ENCODE measurements at regions not wholly inside any gene's neighbourhood (a gene's known extent, or its start where the extent isn't known, plus 50 kb on each side); places are given as distances from the start of the nearest gene placed in this dataset.

DNA sequence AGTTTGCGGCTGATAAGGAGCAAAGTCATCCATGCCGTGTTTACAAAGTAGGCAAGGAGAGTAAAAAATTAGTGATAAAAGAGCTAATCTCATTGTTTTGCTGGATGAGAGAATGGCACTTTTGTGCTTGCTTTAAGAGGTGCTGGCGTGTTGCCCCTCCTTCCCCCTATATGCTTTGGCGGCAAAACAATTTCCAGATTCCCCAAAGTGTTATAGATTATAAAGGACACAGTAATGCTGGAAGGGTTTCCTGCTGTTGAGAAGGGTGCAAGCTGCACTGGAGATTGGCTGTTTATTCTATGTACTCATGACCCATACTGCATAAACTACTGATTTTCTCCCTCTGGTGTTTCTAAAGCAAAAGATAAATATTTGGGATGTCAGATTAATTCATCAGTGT is 338.9 kb upstream of the MAP3K7 start:
- Histone ChIP-seq H3K4me1 (ENCODE audit: control insufficient read depth, extremely low read depth, insufficient read depth, low read length) (no peaks in the 10 kb centered on the region), H4K20me1 (ENCODE audit: control insufficient read depth, extremely low read depth, insufficient read depth, low read length) (no peaks in the 10 kb centered on the region), H3K4me2 (ENCODE audit: control insufficient read depth, extremely low read depth, insufficient read depth, low read depth, low read length) (no peak overlapping the region), H3K27me3 (ENCODE audit: control insufficient read depth, extremely low read depth, insufficient read depth, low read length) (no peaks in the 10 kb centered on the region), H3K79me2 (ENCODE audit: control insufficient read depth, insufficient read depth, low read length) (no peaks in the 10 kb centered on the region), H3K27ac (ENCODE audit: control insufficient read depth, insufficient read depth, low read length) (no peak overlapping the region), H3K9me3 (ENCODE audit: control insufficient read depth, low read depth, low read length) (no peaks in the 10 kb centered on the region), H3K36me3 (ENCODE audit: control insufficient read depth in 2 of 2, extremely low read depth in 1 of 2, insufficient read depth in 2 of 2, low read length in 2 of 2) (no peaks in the 10 kb centered on the region), H3K4me3 (ENCODE audit: control insufficient read depth in 2 of 3, extremely low read depth in 1 of 3, insufficient read depth in 2 of 3, low read depth in 1 of 3, low read length in 3 of 3) (no peak overlapping the region), H3K9me1 (ENCODE audit: control insufficient read depth, extremely low read depth, insufficient read depth, low read length) (no peaks in the 10 kb centered on the region), H3K9ac (ENCODE audit: control insufficient read depth, extremely low read depth, insufficient read depth, low read length) (no peak overlapping the region), H2AFZ (ENCODE audit: control insufficient read depth, low read length) (no peak overlapping the region)
- DNase-seq (ENCODE audit: low read depth, low spot score) (no peak), FAIRE-seq (no peak)
- TF ChIP-seq EZH2 (IDR thresholded peaks at IDR 0.05; ENCODE audit: low read length), result no peak
- TF ChIP-seq, protein P1, sequence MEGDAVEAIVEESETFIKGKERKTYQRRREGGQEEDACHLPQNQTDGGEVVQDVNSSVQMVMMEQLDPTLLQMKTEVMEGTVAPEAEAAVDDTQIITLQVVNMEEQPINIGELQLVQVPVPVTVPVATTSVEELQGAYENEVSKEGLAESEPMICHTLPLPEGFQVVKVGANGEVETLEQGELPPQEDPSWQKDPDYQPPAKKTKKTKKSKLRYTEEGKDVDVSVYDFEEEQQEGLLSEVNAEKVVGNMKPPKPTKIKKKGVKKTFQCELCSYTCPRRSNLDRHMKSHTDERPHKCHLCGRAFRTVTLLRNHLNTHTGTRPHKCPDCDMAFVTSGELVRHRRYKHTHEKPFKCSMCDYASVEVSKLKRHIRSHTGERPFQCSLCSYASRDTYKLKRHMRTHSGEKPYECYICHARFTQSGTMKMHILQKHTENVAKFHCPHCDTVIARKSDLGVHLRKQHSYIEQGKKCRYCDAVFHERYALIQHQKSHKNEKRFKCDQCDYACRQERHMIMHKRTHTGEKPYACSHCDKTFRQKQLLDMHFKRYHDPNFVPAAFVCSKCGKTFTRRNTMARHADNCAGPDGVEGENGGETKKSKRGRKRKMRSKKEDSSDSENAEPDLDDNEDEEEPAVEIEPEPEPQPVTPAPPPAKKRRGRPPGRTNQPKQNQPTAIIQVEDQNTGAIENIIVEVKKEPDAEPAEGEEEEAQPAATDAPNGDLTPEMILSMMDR (optimal IDR thresholded peaks at IDR 0.05 in 1 of 3, IDR thresholded peaks at IDR 0.05 in 1 of 3, conservative IDR thresholded peaks at IDR 0.05 in 1 of 3; ENCODE audit: extremely low read depth in 1 of 3, insufficient read depth in 2 of 3, low read length in 3 of 3), result no peak
- dilution Hi-C loops (cut with MboI; ENCODE audit: extremely low pct_ligation_motif_present, low sequenced_read_pairs), result no loop called here

DNA sequence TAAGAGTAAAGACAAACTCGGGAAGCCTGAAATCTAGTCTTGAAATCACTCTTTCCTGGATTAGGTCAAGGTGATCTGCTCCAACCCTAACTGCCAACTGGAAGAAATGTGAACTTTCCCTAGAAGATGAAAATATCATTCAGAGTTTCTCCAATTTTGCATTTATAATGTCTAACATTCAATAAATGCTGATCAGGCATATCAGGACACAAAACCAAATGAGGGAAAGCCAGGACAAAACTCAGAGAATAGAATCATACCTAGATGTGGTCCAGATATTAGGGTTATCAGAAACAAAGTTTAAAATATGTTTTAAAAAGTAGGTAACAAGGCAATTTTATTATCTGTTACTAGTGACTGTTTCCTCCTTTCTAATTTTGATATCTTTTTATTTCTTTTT is 335.5 kb upstream of the MAP3K7 start:
- Histone ChIP-seq H3K27me3 (ENCODE audit: control insufficient read depth, extremely low read depth, insufficient read depth, low read length) (no peaks in the 10 kb centered on the region), H3K9me3 (ENCODE audit: control insufficient read depth, low read depth, low read length) (no peaks in the 10 kb centered on the region), H3K4me1 (ENCODE audit: control insufficient read depth, extremely low read depth, insufficient read depth, low read length) (no peaks in the 10 kb centered on the region), H3K4me2 (ENCODE audit: control insufficient read depth, extremely low read depth, insufficient read depth, low read depth, low read length) (no peak overlapping the region), H2AFZ (ENCODE audit: control insufficient read depth, low read length) (no peak overlapping the region), H3K9me1 (ENCODE audit: control insufficient read depth, extremely low read depth, insufficient read depth, low read length) (no peaks in the 10 kb centered on the region), H3K4me3 (ENCODE audit: control insufficient read depth in 2 of 3, extremely low read depth in 1 of 3, insufficient read depth in 2 of 3, low read depth in 1 of 3, low read length in 3 of 3) (no peak overlapping the region), H4K20me1 (ENCODE audit: control insufficient read depth, extremely low read depth, insufficient read depth, low read length) (no peaks in the 10 kb centered on the region), H3K79me2 (ENCODE audit: control insufficient read depth, insufficient read depth, low read length) (no peaks in the 10 kb centered on the region), H3K9ac (ENCODE audit: control insufficient read depth, extremely low read depth, insufficient read depth, low read length) (no peak overlapping the region), H3K36me3 (ENCODE audit: control insufficient read depth in 2 of 2, extremely low read depth in 1 of 2, insufficient read depth in 2 of 2, low read length in 2 of 2) (no peaks in the 10 kb centered on the region), H3K27ac (ENCODE audit: control insufficient read depth, insufficient read depth, low read length) (no peak overlapping the region)
- FAIRE-seq (no peak), DNase-seq (ENCODE audit: low read depth, low spot score) (no peak)
- dilution Hi-C loops (cut with MboI; ENCODE audit: extremely low pct_ligation_motif_present, low sequenced_read_pairs), result no loop called here
- TF ChIP-seq, protein P1 (optimal IDR thresholded peaks at IDR 0.05 in 1 of 3, IDR thresholded peaks at IDR 0.05 in 1 of 3, conservative IDR thresholded peaks at IDR 0.05 in 1 of 3; ENCODE audit: extremely low read depth in 1 of 3, insufficient read depth in 2 of 3, low read length in 3 of 3), result no peak

Measured in keratinocyte (primary cell).